ENCODE measurements at regions not wholly inside any gene's neighbourhood (a gene's known extent, or its start where the extent isn't known, plus 50 kb on each side); places are given as distances from the start of the nearest gene placed in this dataset.

DNA sequence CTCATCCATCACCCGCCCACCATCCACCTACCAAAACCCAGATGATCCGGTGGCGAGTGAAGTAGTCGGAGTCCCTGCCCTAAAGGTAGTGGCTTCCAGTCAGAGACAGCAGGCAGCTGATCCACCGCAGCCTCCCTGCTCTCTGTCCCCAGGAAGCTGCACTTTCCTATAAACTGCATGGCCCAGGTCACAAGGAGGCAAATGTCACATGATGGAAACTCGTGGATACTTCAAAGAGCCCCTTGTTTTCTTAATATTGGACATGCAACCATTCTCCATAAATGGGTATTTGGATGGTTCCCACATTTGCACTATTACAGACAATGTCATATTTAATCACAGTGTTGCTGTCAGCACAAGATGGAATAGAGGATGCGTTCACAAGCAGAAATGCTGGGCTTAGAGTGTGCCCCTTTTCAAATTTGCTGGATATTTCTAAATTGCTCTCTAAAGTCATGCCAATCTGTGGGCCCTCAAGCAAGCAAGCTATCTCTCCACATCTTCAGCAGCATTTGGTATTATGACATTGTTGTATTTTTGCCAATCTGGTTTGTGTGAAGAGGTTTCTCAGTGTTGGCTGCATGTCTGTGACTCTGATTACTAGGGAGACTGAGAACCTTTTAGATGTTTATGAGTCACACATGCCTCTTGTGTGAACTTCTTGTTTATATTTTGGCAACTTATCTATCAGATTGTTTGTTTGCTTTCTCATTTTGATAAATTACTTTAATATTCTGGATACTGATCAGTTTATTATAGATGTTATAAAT is 822.0 kb downstream of the TNS3 start:
- TF ChIP-seq EZH2 (IDR thresholded peaks at IDR 0.05; ENCODE audit: low read depth, unreplicated experiment): no peak
- TF ChIP-seq, protein P1, sequence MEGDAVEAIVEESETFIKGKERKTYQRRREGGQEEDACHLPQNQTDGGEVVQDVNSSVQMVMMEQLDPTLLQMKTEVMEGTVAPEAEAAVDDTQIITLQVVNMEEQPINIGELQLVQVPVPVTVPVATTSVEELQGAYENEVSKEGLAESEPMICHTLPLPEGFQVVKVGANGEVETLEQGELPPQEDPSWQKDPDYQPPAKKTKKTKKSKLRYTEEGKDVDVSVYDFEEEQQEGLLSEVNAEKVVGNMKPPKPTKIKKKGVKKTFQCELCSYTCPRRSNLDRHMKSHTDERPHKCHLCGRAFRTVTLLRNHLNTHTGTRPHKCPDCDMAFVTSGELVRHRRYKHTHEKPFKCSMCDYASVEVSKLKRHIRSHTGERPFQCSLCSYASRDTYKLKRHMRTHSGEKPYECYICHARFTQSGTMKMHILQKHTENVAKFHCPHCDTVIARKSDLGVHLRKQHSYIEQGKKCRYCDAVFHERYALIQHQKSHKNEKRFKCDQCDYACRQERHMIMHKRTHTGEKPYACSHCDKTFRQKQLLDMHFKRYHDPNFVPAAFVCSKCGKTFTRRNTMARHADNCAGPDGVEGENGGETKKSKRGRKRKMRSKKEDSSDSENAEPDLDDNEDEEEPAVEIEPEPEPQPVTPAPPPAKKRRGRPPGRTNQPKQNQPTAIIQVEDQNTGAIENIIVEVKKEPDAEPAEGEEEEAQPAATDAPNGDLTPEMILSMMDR (conservative IDR thresholded peaks at IDR 0.05; ENCODE audit: low read depth in 2 of 2): no peak
- no peak for TF ChIP-seq POLR2AphosphoS5 (IDR thresholded peaks at IDR 0.05; ENCODE audit: low read depth)
